NT2/D1 (cell line): ENCODE measurements at regions not wholly inside any gene's neighbourhood (a gene's known extent, or its start where the extent isn't known, plus 50 kb on each side); places are given as distances from the start of the nearest gene placed in this dataset.

Experiments
- YY1 ChIP-seq: IDR thresholded peaks from 2 replicates; pipeline ENCODE4 v1.6.1; 2011; ENCODE audit not compliant: insufficient read length, insufficient read depth
- ZNF274 ChIP-seq: IDR thresholded peaks from 2 replicates; pipeline ENCODE4 v1.6.1; 2011; ENCODE audit warnings: mild to moderate bottlenecking, low read depth, low read length

GRCh38 chr6:113607821-113608545, 249.2 kb upstream of the MARCKS start:
- TF ChIP-seq YY1 (no peak), ZNF274 (no peak)
